NCI-H1694 (cell line): ENCODE measurements at regions not wholly inside any gene's neighbourhood (a gene's known extent, or its start where the extent isn't known, plus 50 kb on each side); places are given as distances from the start of the nearest gene placed in this dataset.

Experiments used
- DNase-seq: peaks from one replicate; lab custom pipeline; 2025; lab: John Stamatoyannopoulos, UW

- no peak for DNase-seq
Observed at GRCh38 chr13:107573184-107573583, 642.2 kb downstream of the LIG4 start.

GRCh38 chr13:107572156-107572555, 643.2 kb downstream of the LIG4 start:
- no peak for DNase-seq

GRCh38 chr13:107568181-107568580, 647.2 kb downstream of the LIG4 start:
- DNase-seq = no peak

- no peak for DNase-seq
Observed at GRCh38 chr13:107563099-107563925, 652.0 kb downstream of the LIG4 start.

- no peak for DNase-seq
Observed at GRCh38 chr13:107562203-107562602, 653.1 kb downstream of the LIG4 start.

- DNase-seq = no peak
Observed at GRCh38 chr13:107554460-107554859, 660.9 kb downstream of the LIG4 start.

GRCh38 chr13:107553838-107554237, 661.5 kb downstream of the LIG4 start:
- DNase-seq = no peak

- DNase-seq = no peak
Observed at GRCh38 chr13:107551521-107551920, 663.8 kb downstream of the LIG4 start.

- no peak for DNase-seq
Observed at GRCh38 chr13:107548338-107548737, 667.0 kb downstream of the LIG4 start.

- DNase-seq = no peak
Observed at GRCh38 chr13:107545946-107546502, 669.3 kb downstream of the LIG4 start.

- DNase-seq = no peak
Observed at GRCh38 chr13:107534548-107534947, 680.8 kb downstream of the LIG4 start.

GRCh38 chr13:107531816-107532215, 683.5 kb downstream of the LIG4 start:
- DNase-seq = no peak

- DNase-seq = no peak
Observed at GRCh38 chr13:107531180-107531579, 684.2 kb downstream of the LIG4 start.

GRCh38 chr13:107529035-107529434, 686.3 kb downstream of the LIG4 start:
- DNase-seq = no peak

GRCh38 chr13:107518780-107519179, 696.6 kb downstream of the LIG4 start:
- DNase-seq = no peak

- DNase-seq = no peak
Observed at GRCh38 chr13:107518292-107518691, 697.0 kb downstream of the LIG4 start.

- DNase-seq = no peak
Observed at GRCh38 chr13:107516517-107516916, 698.8 kb downstream of the LIG4 start.

GRCh38 chr13:107512551-107512950, 702.8 kb downstream of the LIG4 start:
- no peak for DNase-seq

- no peak for DNase-seq
Observed at GRCh38 chr13:107497661-107498060, 717.7 kb downstream of the LIG4 start.

- no peak for DNase-seq
Observed at GRCh38 chr13:107493266-107493665, 722.1 kb downstream of the LIG4 start.

GRCh38 chr13:107482688-107483087, 732.6 kb downstream of the LIG4 start:
- DNase-seq = no peak

GRCh38 chr13:107480130-107480529, 735.2 kb downstream of the LIG4 start:
- no peak for DNase-seq

- no peak for DNase-seq
Observed at GRCh38 chr13:107477772-107478379, 737.5 kb downstream of the LIG4 start.
